Keratinocyte (primary cell): ENCODE measurements at regions not wholly inside any gene's neighbourhood (a gene's known extent, or its start where the extent isn't known, plus 50 kb on each side); places are given as distances from the start of the nearest gene placed in this dataset.

Experiments
- DNase-seq: peaks from one replicate; pipeline ENCODE4 v3.0.0-alpha.2; 2011; ENCODE audit warnings: low read depth, missing footprints, low spot score
- FAIRE-seq: peaks from 2 replicates; lab custom pipeline; 2011; peaks lifted over from hg19 to GRCh38; lab: Jason Lieb, UNC
- H2AFZ ChIP-seq: 2 replicates; pipeline ENCODE4 v1.6.0; 2012; ENCODE audit warnings: low read length, control low read depth, inconsistent platforms; ENCODE audit not compliant: control insufficient read depth
- H3K27ac ChIP-seq: 2 replicates; pipeline ENCODE4 v1.5.1; 2011; ENCODE audit warnings: low read length; ENCODE audit not compliant: control insufficient read depth, insufficient read depth
- H3K27me3 ChIP-seq: 3 replicates; pipeline ENCODE4 v1.6.0; 2011; ENCODE audit warnings: low read length; ENCODE audit not compliant: control insufficient read depth, insufficient read depth; ENCODE audit errors: extremely low read depth
- H3K36me3 ChIP-seq, 2 experiments: 2 replicates in 1 of 2; 3 replicates in 1 of 2; pipeline ENCODE4 v1.5.1; 2011; ENCODE audit warnings: low read length in 2 of 2, mild to moderate bottlenecking in 1 of 2; ENCODE audit not compliant: control insufficient read depth in 2 of 2, insufficient read depth in 2 of 2; ENCODE audit errors: extremely low read depth in 1 of 2
- H3K4me1 ChIP-seq: 3 replicates; pipeline ENCODE4 v1.5.1; 2011; ENCODE audit warnings: low read length; ENCODE audit not compliant: control insufficient read depth, insufficient read depth; ENCODE audit errors: extremely low read depth
- H3K4me2 ChIP-seq: 3 replicates; pipeline ENCODE4 v1.6.0; 2011; ENCODE audit warnings: low read depth, low read length; ENCODE audit not compliant: control insufficient read depth, insufficient read depth; ENCODE audit errors: extremely low read depth
- H3K4me3 ChIP-seq, 3 experiments: fragments of 200-600 bp in 1 of 3; sonication (generic) in 1 of 3; 2 replicates in 2 of 3; 3 replicates in 1 of 3; pipeline ENCODE4 v1.5.1; 2011 to 2016; ENCODE audit warnings: low read length in 3 of 3, mild to moderate bottlenecking in 3 of 3, control low read depth in 2 of 3, inconsistent platforms in 1 of 3, low read depth in 1 of 3, mixed read lengths in 1 of 3, mixed run types in 1 of 3, moderate library complexity in 1 of 3; ENCODE audit not compliant: control insufficient read depth in 2 of 3, insufficient read depth in 2 of 3; ENCODE audit errors: extremely low read depth in 1 of 3
- H3K79me2 ChIP-seq: 2 replicates; pipeline ENCODE4 v1.6.0; 2012; ENCODE audit warnings: low read length; ENCODE audit not compliant: control insufficient read depth, insufficient read depth
- H3K9ac ChIP-seq: 3 replicates; pipeline ENCODE4 v1.6.0; 2011; ENCODE audit warnings: low read length; ENCODE audit not compliant: control insufficient read depth, insufficient read depth; ENCODE audit errors: extremely low read depth
- H3K9me1 ChIP-seq: 3 replicates; pipeline ENCODE4 v1.6.0; 2011; ENCODE audit warnings: low read length; ENCODE audit not compliant: control insufficient read depth, insufficient read depth; ENCODE audit errors: extremely low read depth
- H3K9me3 ChIP-seq: 2 replicates; pipeline ENCODE4 v1.5.1; 2012; ENCODE audit warnings: low read depth, low read length; ENCODE audit not compliant: control insufficient read depth
- H4K20me1 ChIP-seq: 3 replicates; pipeline ENCODE4 v1.6.0; 2011; ENCODE audit warnings: low read length; ENCODE audit not compliant: control insufficient read depth, insufficient read depth; ENCODE audit errors: extremely low read depth
- CTCF ChIP-seq, 3 experiments: IDR thresholded peaks in 1 of 3; conservative IDR thresholded peaks in 1 of 3; optimal IDR thresholded peaks in 1 of 3; 2 replicates in 2 of 3; 3 replicates in 1 of 3; pipeline versions ENCODE3 to v1.5.1; 2011; ENCODE audit warnings: low read length in 3 of 3, mild to moderate bottlenecking in 3 of 3, moderate library complexity in 2 of 3, control low read depth in 1 of 3, inconsistent platforms in 1 of 3; ENCODE audit not compliant: insufficient read depth in 2 of 3; ENCODE audit errors: extremely low read depth in 1 of 3
- EZH2 ChIP-seq: IDR thresholded peaks from one replicate; pipeline ENCODE4 v1.6.1; 2012; ENCODE audit warnings: inconsistent platforms, mild to moderate bottlenecking, low read length, moderate library complexity
- dilution Hi-C: fragments of 300-500 bp; cut with MboI; formaldehyde crosslinking; loops from one replicate; pipeline ENCODE4 v1.7.0; 2020; ENCODE audit warnings: low sequenced_read_pairs; ENCODE audit not compliant: extremely low pct_ligation_motif_present

- no peaks in the 10 kb centered on the region for H3K79me2 ChIP-seq
- H3K9me1 ChIP-seq = no peaks in the 10 kb centered on the region
- no peaks in the 10 kb centered on the region for H3K36me3 ChIP-seq
- no peak for FAIRE-seq
- H4K20me1 ChIP-seq = no peaks in the 10 kb centered on the region
- dilution Hi-C loops = no loop called here
- no peak overlapping the region for H3K27ac ChIP-seq
- no peak for DNase-seq
- no peak overlapping the region for H3K9ac ChIP-seq
- no peaks in the 10 kb centered on the region for H3K9me3 ChIP-seq
- H3K4me3 ChIP-seq = no peak overlapping the region
- no peaks in the 10 kb centered on the region for H3K27me3 ChIP-seq
- H2AFZ ChIP-seq = no peak overlapping the region
- peaks cover 6% of the 10 kb centered on the region for H3K4me1 ChIP-seq
- H3K4me2 ChIP-seq = no peak overlapping the region
- TF ChIP-seq CTCF (optimal IDR thresholded peaks at IDR 0.05 in 1 of 3, IDR thresholded peaks at IDR 0.05 in 1 of 3, conservative IDR thresholded peaks at IDR 0.05 in 1 of 3; ENCODE audit: extremely low read depth in 1 of 3, insufficient read depth in 2 of 3, low read length in 3 of 3) (no peak), EZH2 (no peak)
Observed at GRCh38 chr7:112579388-112579787, 98.6 kb downstream of the LSMEM1 start.

- dilution Hi-C loops = no loop called here
- H3K36me3 ChIP-seq = no peaks in the 10 kb centered on the region
- peaks cover 9% of the 10 kb centered on the region for H3K4me1 ChIP-seq
- H3K79me2 ChIP-seq = no peaks in the 10 kb centered on the region
- no peak overlapping the region for H3K27ac ChIP-seq
- no peak overlapping the region for H2AFZ ChIP-seq
- no peak overlapping the region for H3K9ac ChIP-seq
- TF ChIP-seq CTCF (optimal IDR thresholded peaks at IDR 0.05 in 1 of 3, IDR thresholded peaks at IDR 0.05 in 1 of 3, conservative IDR thresholded peaks at IDR 0.05 in 1 of 3; ENCODE audit: extremely low read depth in 1 of 3, insufficient read depth in 2 of 3, low read length in 3 of 3) (no peak), EZH2 (no peak)
- H3K4me3 ChIP-seq = no peak overlapping the region
- H3K4me2 ChIP-seq = no peak overlapping the region
- no peaks in the 10 kb centered on the region for H3K27me3 ChIP-seq
- H4K20me1 ChIP-seq = no peaks in the 10 kb centered on the region
- no peaks in the 10 kb centered on the region for H3K9me3 ChIP-seq
- H3K9me1 ChIP-seq = no peaks in the 10 kb centered on the region
- DNase-seq (no peak), FAIRE-seq (no peak)
Observed at GRCh38 chr7:112580717-112581435, 100.1 kb downstream of the LSMEM1 start.
